CD4-positive, alpha-beta T cell treated with Interleukin-4 for 4 hours (primary cell): ENCODE measurements at regions not wholly inside any gene's neighbourhood (a gene's known extent, or its start where the extent isn't known, plus 50 kb on each side); places are given as distances from the start of the nearest gene placed in this dataset.

Source experiments
- DNase-seq: peaks from one replicate; pipeline ENCODE4 v3.0.0-alpha.2; 2020

DNA sequence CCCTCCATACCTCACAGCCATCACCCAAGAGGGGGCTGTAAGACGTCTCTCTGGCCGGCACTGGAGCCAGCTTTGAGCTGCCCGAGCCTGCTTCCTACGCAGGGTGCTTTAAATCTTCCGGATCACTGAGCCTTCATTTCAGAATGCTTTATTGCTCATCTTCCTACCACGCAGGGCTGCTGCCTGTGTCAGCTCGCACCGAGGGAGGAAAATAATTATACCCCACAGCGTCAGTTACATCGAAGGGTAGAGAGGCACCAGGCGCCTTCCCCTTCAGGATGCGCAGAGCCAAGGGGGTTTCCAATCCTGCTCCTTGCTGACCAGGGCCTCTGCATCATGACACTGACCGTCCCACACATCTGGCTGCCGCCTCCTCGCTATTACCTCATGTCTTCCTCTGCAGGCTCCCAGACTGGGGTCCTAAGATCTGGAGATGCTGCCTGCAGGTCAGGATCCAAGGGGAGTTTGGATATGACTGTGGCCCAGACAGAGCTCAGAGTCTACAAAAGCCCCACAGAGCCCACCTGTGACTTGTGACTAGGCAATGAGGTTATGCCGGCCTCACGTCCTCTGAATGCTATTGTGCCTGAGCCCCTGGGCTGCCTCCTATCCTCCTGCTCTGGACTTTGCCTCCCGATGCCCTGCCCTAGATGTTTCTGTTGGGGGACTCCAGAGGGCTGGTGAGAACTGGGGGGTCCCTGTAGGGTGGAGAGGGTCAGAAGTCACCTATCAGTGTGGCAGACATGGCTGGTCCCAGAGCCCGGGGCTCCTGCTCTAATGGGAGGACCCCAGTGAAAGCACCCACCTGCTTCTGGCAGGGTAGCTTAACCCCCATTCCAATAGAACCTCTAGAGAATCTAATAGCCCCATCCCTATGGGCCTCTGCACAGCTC lies 220.3 kb upstream of the RTL1 start:
- DNase-seq = no peak

DNA sequence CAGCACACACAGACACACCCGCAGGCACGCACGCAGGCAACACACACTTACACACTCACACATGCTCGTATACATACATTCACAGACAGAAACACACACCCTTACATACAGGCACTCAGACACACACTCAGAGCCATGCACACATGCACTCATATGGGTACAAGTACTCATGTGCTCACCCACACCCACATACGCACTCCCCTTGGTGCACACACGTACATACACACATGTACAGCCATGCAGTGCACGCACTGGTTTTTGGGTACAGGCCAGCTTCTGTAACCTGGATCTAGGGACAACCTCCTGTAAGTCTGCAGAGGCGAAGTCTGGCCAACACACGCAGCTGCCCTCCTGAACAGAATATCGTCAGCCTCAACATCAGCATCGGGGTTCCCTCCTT lies 221.3 kb upstream of the RTL1 start:
- no peak for DNase-seq

DNA sequence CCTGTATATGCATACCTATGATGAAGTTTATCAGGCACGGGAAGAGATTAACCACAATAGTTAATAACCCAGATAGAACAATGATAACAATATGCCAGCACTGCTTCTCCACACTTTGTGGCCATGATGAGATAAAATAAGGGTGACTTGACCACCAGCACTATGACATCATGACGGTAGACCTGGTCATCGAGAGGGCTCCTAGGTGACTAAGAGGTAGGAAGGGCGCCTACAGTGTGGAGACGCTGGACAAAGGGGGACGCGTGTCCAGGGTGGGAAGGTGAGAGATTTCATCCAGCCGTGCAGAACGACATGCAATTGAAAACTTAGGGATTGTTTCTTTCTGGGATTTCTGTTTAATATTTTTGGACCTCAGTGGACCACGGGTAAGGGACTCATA lies 221.8 kb upstream of the RTL1 start:
- no peak for DNase-seq

DNA sequence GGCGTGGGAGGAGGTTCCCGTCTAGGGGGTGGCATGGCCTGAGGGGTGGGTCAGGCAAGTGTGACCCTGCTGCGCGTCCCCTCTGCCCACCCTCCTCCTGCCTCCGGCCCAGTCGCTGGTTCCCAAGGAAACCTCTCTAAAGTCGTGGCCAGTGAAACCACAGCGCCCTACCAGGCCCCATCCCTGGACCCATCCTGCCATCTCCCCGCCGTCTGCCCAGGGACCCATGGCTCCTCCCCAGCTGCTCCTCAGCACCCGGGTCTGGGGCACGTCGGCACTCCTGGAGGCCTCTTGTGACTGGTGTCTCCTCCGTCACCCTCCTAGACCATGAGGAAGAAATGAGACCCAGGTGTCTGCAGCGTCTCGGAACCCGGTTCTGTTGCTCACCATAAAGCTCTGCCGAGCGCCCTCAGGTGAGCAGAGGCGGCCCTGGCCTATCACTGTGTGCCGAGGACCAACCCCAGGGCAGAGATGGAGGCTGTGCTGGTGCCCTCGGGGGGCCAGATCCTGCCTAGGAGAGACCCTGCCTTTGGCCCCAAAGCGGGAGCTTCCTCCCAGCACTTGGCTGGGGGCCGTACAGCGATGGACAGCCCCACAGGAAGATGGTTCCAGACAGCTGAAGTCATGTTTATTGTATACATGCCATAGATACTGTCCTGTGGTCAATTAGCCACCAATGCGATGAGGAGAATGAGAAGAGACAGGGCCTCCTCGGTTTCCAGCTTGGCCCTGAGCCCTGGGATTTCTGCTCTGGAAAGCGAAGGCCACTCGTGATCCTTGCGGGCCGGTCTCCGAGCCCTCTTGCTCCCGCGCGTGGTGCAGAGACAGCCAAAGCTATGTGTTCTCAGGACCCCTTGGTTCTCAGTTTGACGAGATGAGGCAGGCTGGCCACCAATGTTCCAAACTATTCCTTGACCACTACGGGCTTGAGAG lies 222.5 kb upstream of the RTL1 start:
- no peak for DNase-seq

DNA sequence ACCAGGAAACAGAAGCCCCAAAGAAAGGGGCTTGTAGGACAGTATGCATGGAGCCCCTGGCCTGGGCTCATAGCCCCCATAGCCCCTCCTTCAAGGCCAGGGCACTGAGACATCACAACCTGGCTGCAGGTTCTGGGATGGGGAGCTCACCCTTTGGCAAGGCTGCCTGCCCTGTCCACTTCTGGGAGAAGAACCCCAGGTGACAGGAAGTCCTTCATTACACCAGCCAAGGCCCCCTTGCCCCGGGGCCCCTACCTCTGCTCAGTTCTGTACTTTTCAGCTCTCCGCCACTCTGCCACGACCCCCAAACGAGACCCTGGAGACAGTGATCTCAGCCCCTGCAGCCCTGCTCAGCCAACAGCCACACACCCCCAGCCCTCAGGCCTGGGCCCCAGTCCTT lies 223.2 kb upstream of the RTL1 start:
- no peak for DNase-seq

DNA sequence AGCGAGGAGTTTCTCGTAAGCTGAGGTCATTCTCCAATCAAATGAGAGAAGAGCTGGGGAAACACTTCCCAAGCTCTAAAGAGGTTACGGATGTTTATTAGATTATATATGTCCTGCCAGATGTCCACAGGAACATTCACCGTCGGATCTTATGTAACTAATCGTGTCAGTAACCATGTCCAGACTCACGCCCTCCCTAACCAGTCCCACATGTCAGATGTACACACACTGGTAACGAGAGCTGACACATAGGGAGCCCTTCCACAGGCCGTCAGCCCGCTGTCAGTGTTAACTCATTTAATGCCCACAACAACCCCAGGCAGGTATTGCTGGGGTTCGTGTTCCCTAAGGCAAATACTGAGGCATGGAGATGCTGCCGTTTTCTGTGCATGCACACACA lies 223.7 kb upstream of the RTL1 start:
- no peak for DNase-seq

DNA sequence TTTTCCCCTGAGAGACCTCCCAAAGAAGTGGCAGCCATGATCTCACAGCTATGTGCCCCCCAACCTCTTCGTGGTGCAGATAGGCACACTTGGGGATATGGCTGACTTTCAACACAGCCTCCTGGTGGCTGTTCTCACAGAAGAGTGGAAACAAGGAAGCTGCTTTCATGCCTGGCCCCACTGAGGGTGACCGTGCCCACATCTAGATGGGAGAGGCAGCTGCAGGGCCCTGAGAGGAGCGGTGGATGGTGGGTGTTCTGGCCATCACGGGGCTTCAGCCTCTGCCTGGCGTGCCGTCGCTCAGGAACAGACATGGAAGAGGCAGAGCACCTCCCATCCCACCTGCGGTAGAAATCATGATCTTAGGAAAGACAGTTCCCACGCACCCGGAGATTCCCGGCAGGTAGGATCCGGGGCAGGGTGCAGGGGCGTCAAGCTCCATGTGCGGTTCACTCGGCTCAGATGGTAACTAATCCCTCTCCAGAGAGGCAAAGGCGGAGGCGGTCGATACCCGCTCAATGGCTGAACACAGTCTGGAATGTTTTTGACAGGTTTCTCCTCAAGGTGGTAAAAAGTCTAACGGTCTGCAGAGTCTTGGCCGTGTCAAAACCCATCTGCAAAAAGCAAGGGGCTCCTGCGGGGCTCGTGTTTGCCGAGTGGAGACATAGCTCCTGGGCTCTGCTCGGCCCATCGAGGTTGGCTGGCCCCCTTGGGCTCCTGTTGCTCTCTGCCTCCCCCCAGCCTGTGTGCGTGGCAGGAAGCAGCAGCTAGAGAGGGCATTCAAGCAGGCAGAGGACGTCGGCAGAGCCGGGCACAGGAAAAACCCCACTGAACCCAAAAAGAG lies 225.2 kb upstream of the RTL1 start:
- DNase-seq = no peak

DNA sequence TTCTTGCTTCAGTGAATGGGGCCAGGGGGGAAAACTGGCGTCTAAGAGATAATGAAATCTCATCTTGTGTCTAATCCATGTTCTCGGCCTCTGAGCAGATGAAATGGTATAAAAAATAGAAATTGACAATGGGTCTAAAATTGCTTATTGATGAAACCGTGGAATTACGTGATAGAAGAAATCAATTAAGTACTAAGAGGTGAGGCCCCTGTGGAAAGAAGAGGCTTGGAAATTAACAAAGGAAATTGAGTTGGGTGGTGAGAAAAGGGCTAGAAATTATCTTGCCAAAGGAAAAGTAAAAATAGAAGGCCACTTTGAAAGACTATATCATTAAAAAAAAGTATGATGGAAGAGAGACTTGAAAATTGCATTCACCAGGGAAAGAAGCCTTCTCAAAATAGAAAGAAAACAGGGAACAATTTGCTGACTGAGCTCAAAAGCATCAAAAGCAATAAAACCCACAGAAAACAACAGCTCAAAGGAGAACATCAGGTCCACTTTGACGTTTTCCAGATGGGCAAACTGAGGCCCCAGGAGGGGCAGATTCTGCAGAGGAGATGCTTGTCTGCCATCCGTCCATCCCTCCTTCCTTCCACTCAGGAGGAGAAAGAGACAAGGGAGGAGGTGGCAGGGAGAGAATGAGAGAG lies 226.1 kb upstream of the RTL1 start:
- no peak for DNase-seq

DNA sequence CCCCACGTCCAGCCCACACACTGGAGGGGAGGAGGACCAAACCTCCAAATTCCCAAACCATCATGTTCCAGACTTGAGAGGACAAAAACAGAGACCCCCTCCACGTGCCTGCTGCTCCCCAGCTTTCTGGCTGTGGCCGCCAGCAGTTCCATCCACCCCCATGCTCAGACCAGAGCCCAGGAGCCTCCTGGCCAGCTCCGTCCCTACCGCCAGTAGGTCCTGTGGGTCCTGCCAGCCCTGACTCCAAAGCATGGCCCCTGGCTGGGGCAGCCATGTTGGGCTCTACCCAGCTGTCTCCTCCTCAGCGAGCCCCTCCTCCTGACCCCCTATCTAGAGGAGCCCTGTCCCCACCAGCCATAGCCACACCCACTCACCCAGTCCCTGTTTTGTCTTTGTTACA lies 227.3 kb upstream of the RTL1 start:
- DNase-seq = no peak

DNA sequence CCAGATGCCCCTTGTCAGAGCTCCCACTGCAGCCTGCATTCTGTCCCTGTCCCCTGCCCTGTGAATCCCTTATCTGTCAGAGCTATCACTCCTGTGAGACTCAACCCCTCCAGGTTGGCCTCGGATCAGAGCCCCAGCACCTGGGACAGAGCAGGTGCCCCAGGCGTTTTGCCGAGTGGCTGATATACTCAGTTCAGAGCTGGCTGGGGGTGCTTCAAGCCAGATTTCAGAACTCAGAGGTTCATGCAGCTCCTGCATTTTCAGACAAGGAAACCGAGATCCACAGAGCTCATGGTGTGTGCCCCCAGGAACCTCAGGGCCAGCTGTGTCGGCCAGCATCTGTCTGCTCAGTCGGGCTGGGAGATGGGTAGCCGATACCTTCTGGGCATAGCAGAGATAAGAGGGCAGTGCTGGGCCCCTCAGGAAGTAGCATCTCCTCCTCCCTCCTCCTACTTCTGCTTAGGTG lies 228.0 kb upstream of the RTL1 start:
- no peak for DNase-seq

DNA sequence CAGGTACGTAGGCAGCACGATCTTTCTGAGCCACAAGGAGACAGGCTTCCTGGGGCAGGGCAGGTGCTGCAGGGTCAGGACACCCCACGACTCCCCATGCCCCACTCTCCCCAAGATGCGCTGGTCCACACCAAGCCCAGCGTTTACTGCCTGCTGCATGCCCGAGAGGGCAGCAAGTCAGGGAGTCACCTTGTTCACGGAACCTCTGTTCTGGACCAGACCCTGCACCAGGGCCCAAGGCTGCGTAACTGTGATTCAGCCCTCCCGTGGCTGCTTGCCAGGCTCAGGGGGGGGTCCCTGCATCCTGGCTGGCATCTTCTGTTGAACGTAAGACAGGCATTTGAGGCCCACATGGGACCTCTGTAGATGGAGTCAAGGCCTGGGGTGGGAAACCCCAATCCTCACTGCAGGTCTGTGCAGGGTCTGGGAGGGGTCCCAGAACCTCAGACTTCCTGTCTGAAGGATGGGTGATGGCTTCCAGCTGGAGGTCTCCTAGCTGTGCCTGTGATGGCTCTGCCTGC lies 228.6 kb upstream of the RTL1 start:
- DNase-seq = no peak

DNA sequence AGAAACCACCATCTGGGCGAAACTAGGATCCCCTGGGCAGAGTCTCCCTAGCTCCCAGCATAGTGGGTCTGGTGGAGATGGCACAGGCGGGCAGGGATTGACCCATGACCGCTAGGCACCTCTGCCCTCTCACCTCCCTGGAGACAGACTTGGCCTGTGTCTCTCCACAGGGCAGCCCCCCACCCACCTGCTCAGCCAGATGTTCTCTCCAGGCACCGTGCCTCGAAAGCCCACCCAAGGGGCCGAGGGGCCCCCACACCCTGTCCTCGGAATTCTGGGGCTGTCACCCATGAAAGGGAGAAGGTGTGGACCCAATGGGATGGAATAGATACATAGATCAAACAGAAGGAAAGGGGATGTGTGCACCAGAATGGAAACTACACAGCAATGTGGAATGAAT lies 229.1 kb upstream of the RTL1 start:
- no peak for DNase-seq

DNA sequence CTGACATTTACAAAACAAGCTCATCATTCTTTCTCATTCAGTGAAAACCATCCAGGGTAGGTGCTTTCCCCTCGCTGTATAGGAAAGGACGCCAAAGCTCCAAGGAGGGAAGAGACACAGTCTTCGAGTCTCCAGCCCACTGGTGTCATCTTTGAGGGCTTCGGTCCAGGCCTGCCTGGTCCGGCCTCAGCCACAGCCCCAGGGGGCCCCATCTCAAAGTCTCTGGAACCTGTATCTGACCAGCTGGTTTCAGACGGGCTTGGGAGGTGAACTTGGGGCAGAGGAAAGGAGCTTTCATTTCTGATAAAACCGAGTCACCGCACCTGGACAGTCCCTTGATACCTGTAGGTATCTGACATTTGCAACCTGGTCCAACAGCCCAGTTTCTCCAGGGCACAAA lies 229.5 kb upstream of the RTL1 start:
- no peak for DNase-seq

DNA sequence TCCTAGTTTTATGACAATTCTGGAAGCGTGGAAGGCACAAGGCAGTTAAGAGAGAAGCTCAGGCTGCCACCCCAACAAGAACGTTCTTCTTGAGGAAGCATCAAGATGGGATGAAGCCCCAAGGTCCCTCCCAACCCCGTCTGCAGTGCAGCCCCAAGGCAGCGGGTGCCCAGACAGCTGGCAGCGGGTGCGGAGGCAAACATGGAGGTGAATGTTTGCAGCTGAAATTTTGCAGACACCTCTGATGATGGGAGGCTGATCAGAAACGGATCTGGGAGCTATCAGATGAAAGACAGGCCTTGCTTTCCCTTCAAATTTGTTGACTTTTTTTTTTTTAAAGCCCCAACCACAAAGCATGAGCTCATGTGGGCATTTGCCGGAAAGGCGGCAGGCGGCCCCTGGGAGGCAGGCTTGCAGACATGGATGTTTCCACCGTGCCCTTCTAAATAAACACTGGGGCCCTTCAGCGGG lies 230.7 kb upstream of the RTL1 start:
- DNase-seq = no peak

DNA sequence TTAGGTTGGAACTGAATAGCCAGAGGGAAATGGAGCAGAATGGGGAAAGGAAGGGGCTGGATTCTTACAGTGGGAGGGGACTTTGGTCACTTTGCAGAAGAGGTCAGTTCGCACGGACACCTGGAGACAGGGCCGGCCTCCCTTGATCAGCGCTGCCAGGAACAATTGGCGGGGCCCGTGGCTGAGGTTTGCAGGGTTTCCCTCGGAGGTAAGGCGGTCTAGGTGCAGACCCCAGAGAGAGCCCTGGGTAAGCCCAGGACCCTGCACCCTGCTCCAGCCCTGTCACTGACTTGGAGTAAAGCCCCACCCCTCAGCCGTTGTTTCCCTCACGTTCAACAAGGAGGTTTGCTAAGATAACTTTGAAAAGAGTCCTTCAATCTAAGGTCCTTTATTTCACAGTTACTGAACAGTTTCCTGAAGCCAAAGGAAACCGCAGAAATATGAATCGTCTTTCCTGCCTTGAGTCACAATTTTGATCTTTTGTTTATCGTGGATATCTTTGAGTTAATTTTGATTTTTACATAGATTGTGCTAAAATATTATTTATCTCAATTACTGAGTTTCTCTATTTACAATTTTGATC lies 231.4 kb upstream of the RTL1 start:
- no peak for DNase-seq

DNA sequence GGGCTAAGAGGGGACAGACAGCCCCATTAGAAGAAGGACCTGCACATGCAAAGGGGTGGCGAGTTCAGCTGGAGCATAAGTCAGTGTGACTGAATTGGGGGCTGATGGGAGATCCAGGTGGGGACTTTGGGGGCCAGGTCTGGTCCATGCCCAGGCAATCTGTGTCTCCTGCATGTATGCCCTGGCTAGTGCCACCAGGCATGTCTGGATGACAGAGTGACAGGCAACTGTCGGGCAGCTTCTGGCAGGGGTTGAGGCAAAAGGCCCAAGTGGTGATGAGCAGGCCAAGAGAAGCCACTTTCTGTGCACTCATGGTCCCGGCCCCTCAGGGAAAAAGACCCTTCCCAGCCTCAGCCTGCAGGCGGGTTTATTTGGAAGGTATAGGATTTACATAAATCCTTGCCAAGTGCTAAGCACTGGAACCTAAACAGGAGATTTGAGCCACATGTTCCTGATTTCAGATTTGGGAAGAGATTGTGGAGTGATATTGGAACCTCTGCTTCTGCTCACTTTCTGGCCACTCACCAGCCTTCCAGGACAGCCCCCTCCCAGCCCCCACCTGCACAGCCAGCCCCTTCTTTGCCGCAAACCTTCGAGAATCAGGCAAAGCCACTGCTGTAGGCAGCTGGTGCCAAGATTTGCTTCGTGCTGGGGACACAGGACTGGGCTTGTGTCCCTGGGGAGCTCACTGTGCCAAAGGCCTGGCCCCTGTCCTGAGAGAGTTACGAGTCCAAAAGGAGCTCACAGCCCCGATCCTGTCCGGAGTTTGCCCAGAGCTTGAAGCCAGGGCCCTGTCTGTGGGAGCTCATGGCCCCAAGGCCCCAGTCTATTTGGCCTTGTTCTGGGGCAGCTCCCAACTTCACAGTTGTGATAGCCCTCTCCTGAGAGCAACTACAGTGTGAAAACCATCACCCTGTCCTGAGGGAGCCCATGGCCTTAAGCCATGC lies 232.5 kb upstream of the RTL1 start:
- DNase-seq = no peak

DNA sequence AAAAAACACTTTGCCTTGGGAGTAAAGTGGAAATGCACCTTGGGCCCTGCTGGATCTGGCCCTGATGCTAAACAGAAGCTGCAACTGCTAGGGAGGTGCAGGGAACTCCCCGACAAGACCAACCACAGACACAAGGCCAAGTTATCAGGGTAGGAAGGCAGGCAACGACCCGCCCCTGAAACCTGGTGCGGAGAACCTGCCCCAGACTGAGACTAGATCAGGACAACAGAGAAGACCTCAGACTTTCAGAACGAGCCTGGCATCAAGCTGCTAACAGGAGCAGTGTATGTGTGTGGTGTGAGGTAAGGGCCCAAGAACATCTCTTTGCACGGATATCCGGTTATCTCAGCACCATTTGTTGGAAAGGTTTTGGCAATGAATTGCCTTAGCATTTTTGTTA lies 233.7 kb upstream of the RTL1 start:
- no peak for DNase-seq

DNA sequence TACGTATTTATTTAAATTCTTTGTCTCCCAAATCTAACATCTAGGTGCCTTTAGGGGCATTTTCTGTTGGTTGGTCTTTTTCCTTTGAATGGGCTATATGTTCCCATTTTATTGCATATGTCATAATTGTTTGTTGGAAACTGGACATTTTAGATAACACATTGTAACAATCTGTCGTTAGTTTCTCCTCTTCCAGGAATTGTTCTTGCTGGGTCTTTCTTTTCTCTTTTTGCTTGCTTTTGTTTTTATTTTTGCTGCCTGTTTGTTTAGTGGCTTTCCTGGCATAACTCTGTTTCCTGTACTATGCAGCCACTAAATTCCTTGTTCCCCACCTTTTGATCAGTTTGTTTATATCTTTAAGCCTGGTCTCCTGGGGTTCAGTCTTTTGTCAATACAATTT lies 244.3 kb upstream of the RTL1 start:
- no peak for DNase-seq

DNA sequence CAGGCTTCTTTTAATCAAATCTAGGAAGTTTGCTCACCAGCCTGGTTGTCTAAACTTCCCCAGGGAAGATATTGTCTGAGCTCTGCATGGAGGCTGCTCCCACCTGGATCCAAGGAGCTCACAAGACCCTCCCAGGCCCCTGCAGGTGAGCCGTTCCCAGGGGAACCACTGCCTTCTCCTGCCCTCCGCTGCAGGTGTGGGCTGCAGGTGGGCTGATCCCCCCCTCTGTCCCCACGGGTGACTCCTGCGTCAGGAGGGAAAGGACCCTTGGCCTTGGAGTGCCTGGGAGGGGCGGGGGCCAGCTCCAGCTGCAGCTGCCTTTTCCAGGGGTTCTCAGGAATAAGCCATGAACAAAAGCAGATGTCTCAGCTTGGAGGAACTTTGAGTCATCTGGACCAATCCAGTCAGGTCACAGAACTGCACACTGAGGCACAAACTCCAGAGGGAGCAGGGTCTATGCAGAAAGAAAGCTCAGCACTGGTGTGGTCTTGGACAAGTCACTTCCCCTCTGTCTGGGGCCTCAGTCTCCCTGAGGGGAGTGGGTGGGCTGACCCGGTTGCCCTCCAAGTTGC lies 246.6 kb upstream of the RTL1 start:
- DNase-seq = no peak
